ENCODE measurements at regions not wholly inside any gene's neighbourhood (a gene's known extent, or its start where the extent isn't known, plus 50 kb on each side); places are given as distances from the start of the nearest gene placed in this dataset.

- TF ChIP-seq FOXA1 (IDR thresholded peaks at IDR 0.05) = no peak
- no peak for TF ChIP-seq FOXA1 (CRISPR knock-in tag; IDR thresholded peaks at IDR 0.05)
- no peak for TF ChIP-seq THAP7 (CRISPR knock-in tag; IDR thresholded peaks at IDR 0.05)
- no peak for TF ChIP-seq NPAS2 (CRISPR knock-in tag; IDR thresholded peaks at IDR 0.05; ENCODE audit: borderline replicate concordance)
- TF ChIP-seq POLR2A (IDR thresholded peaks at IDR 0.05; ENCODE audit: insufficient read depth in 1 of 2, low read depth in 2 of 2, low read length in 2 of 2) = no peak
- TF ChIP-seq CTCF (CRISPR knock-in tag; IDR thresholded peaks at IDR 0.05) = no peak
- no peak for TF ChIP-seq ZUFSP (CRISPR knock-in tag; IDR thresholded peaks at IDR 0.05; ENCODE audit: borderline replicate concordance)
- no peak for TF ChIP-seq ZSCAN29 (CRISPR knock-in tag; conservative IDR thresholded peaks at IDR 0.05)
- no peak for TF ChIP-seq RBFOX2 (IDR thresholded peaks at IDR 0.05; ENCODE audit: low read depth, low read length)
- TF ChIP-seq ZSCAN30 (CRISPR knock-in tag; IDR thresholded peaks at IDR 0.05) = no peak
- TF ChIP-seq ZBED4 (CRISPR knock-in tag; IDR thresholded peaks at IDR 0.05; ENCODE audit: borderline replicate concordance) = no peak
- TF ChIP-seq CEBPB (IDR thresholded peaks at IDR 0.05; ENCODE audit: borderline replicate concordance, low read depth, low read length) = no peak
- TF ChIP-seq BCLAF1 (IDR thresholded peaks at IDR 0.05) = no peak
- no peak for TF ChIP-seq DR1 (CRISPR knock-in tag; IDR thresholded peaks at IDR 0.05)
- no peak for TF ChIP-seq HDAC2 (CRISPR knock-in tag; IDR thresholded peaks at IDR 0.05)
These were observed 323.2 kb upstream of the INTU start for GRCh38 chr4:127309369-127310102.
